Liver (tissue), 8 donors: ENCODE measurements at regions not wholly inside any gene's neighbourhood (a gene's known extent, or its start where the extent isn't known, plus 50 kb on each side); places are given as distances from the start of the nearest gene placed in this dataset.

Experiments
- DNase-seq: peaks from one replicate; pipeline ENCODE4 v3.0.0-alpha.2; 2017; ENCODE audit warnings: low spot score
- H3K27ac ChIP-seq, 2 donors: one replicate each; pipeline ENCODE4 v1.7.0; 2013; ENCODE audit warnings: inconsistent platforms in 2 of 2, low read length in 2 of 2, control low read depth in 1 of 2, low read depth in 1 of 2, mild to moderate bottlenecking in 1 of 2
- H3K27me3 ChIP-seq, 4 donors: one replicate each; pipeline versions ENCODE4 v1.6.1 to v1.7.0; 2013; ENCODE audit warnings: low read length in 3 of 4, inconsistent platforms in 1 of 4, mild to moderate bottlenecking in 1 of 4, moderate library complexity in 1 of 4; ENCODE audit not compliant: control insufficient read depth in 4 of 4, insufficient read depth in 4 of 4
- H3K36me3 ChIP-seq, 4 donors: one replicate each; pipeline versions ENCODE4 v1.6.1 to v1.7.0; 2013; ENCODE audit warnings: low read length in 3 of 4, mild to moderate bottlenecking in 3 of 4, low read depth in 1 of 4, moderate library complexity in 1 of 4; ENCODE audit not compliant: control insufficient read depth in 4 of 4, insufficient read depth in 3 of 4
- H3K4me1 ChIP-seq, 4 donors: one replicate each; pipeline versions ENCODE4 v1.6.1 to v1.7.0; 2013; ENCODE audit warnings: low read length in 3 of 4, mild to moderate bottlenecking in 3 of 4, moderate library complexity in 1 of 4; ENCODE audit not compliant: control insufficient read depth in 4 of 4, insufficient read depth in 4 of 4
- H3K4me3 ChIP-seq, 3 donors: one replicate each; pipeline versions ENCODE4 v1.6.1 to v1.7.0; 2013; ENCODE audit warnings: low read length in 3 of 3, control low read depth in 1 of 3, low read depth in 1 of 3, mild to moderate bottlenecking in 1 of 3
- H3K9ac ChIP-seq, 2 donors: one replicate each; pipeline ENCODE4 v1.7.0; 2013; ENCODE audit warnings: low read length in 2 of 2, mild to moderate bottlenecking in 2 of 2, moderate library complexity in 2 of 2, control low read depth in 1 of 2, low read depth in 1 of 2
- H3K9me3 ChIP-seq, 4 donors: one replicate each; pipeline versions ENCODE4 v1.6.1 to v1.7.0; 2013; ENCODE audit warnings: low read length in 3 of 4; ENCODE audit not compliant: control insufficient read depth in 4 of 4
- ATF3 ChIP-seq: IDR thresholded peaks from 2 replicates; pipeline ENCODE4 v1.6.1; 2016; ENCODE audit warnings: antibody characterized with exemption
- CTCF ChIP-seq: fragments of 150-350 bp; IDR thresholded peaks from 2 replicates; pipeline ENCODE4 v1.5.1; 2017; ENCODE audit warnings: improper control_type of control experiment, low read depth, low read length; ENCODE audit not compliant: missing input control
- EGR1 ChIP-seq, 2 donors: IDR thresholded peaks; 2 replicates each; pipeline ENCODE4 v1.6.1; 2016 to 2018; ENCODE audit warnings: antibody characterized with exemption in 2 of 2, low read depth in 2 of 2
- FOXA2 ChIP-seq: IDR thresholded peaks from 2 replicates; pipeline ENCODE4 v1.6.1; 2016; ENCODE audit warnings: antibody characterized with exemption
- GABPA ChIP-seq, 2 donors: IDR thresholded peaks in 1 of 2; conservative IDR thresholded peaks in 1 of 2; 2 replicates each; pipeline ENCODE4 v1.6.1; 2016; ENCODE audit warnings: antibody characterized with exemption in 2 of 2, mild to moderate bottlenecking in 1 of 2, moderate library complexity in 1 of 2
- HNF4A ChIP-seq, 2 donors: conservative IDR thresholded peaks; 2 replicates each; pipeline ENCODE4 v1.6.1; 2016; ENCODE audit warnings: antibody characterized with exemption in 2 of 2, mild to moderate bottlenecking in 2 of 2
- HNF4G ChIP-seq: IDR thresholded peaks from 2 replicates; pipeline ENCODE4 v1.6.1; 2016; ENCODE audit warnings: antibody characterized with exemption
- JUND ChIP-seq, 2 donors: IDR thresholded peaks; 2 replicates each; pipeline ENCODE4 v1.6.1; 2016; ENCODE audit warnings: antibody characterized with exemption in 2 of 2
- MAX ChIP-seq: IDR thresholded peaks from 2 replicates; pipeline ENCODE4 v1.6.1; 2016; ENCODE audit warnings: antibody characterized with exemption
- NR2F2 ChIP-seq: IDR thresholded peaks from 2 replicates; pipeline ENCODE4 v1.6.1; 2016; ENCODE audit warnings: antibody characterized with exemption
- RAD21 ChIP-seq, 2 donors: IDR thresholded peaks; 2 replicates each; pipeline ENCODE4 v1.6.1; 2016; ENCODE audit warnings: antibody characterized with exemption in 2 of 2, mild to moderate bottlenecking in 2 of 2
- REST ChIP-seq: IDR thresholded peaks from 2 replicates; pipeline ENCODE4 v1.6.1; 2016; ENCODE audit warnings: antibody characterized with exemption, mild to moderate bottlenecking
- SP1 ChIP-seq: IDR thresholded peaks from 2 replicates; pipeline ENCODE4 v1.6.1; 2018; ENCODE audit warnings: antibody characterized with exemption, mild to moderate bottlenecking
- TAF1 ChIP-seq: conservative IDR thresholded peaks from 2 replicates; pipeline ENCODE4 v1.6.1; 2016; ENCODE audit warnings: antibody characterized with exemption, mild to moderate bottlenecking
- YY1 ChIP-seq: IDR thresholded peaks from 2 replicates; pipeline ENCODE4 v1.6.1; 2016; ENCODE audit warnings: antibody characterized with exemption, mild to moderate bottlenecking
- ZBTB33 ChIP-seq: IDR thresholded peaks from 2 replicates; pipeline ENCODE4 v1.6.1; 2016; ENCODE audit warnings: antibody characterized with exemption
- WGBS: extraction: QIAGEN DNeasy Blood & Tissue Kit; methylation state at CpG from one replicate; pipeline ENCODE4 v1.1.7; 2013; 5-methylcytosine and 5-hydroxymethylcytosine counted together
- donor health status: healthy.
- donor health status: healthy.
- donor health status: healthy.
- donor health status: healthy.
- donor health status: healthy.

GRCh38 chr2:88842656-88843460 is 151.4 kb downstream of the RPIA start (continued):
- no peak for TF ChIP-seq FOXA2
- TF ChIP-seq YY1, result no peak
- no peak for TF ChIP-seq NR2F2
- TF ChIP-seq MAX, result no peak
- no peak for TF ChIP-seq HNF4A (conservative IDR thresholded peaks at IDR 0.05)
- no peak for TF ChIP-seq ZBTB33
- TF ChIP-seq JUND (IDR thresholded peaks at IDR 0.05), result no peak
- TF ChIP-seq EGR1 (IDR thresholded peaks at IDR 0.05; ENCODE audit: low read depth in 2 of 2), result no peak

GRCh38 chr2:88843651-88844050 is 152.2 kb downstream of the RPIA start:
- no peaks in the 10 kb centered on the region for H3K4me1 ChIP-seq
- no peak overlapping the region for H3K9ac ChIP-seq
- peaks cover 0 to 4% (median 0%) of the 10 kb centered on the region in 4 donors for H3K9me3 ChIP-seq
- H3K27me3 ChIP-seq, result peaks cover 0 to 9% (median 0%) of the 10 kb centered on the region in 4 donors
- H3K36me3 ChIP-seq, result no peaks in the 10 kb centered on the region
- H3K27ac ChIP-seq, result no peak overlapping the region
- WGBS, result 62% methylated on average over 2 of the region's 2 CpGs
- no peak for DNase-seq
- no peak overlapping the region for H3K4me3 ChIP-seq
- TF ChIP-seq NR2F2 (no peak), TAF1 (no peak), RAD21 (IDR thresholded peaks at IDR 0.05) (no peak), REST (no peak), YY1 (no peak), SP1 (no peak), ATF3 (no peak), HNF4G (no peak), EGR1 (IDR thresholded peaks at IDR 0.05; ENCODE audit: low read depth in 2 of 2) (no peak), CTCF (no peak), HNF4A (conservative IDR thresholded peaks at IDR 0.05) (no peak), ZBTB33 (no peak), MAX (no peak), GABPA (IDR thresholded peaks at IDR 0.05 in 1 of 2, conservative IDR thresholded peaks at IDR 0.05 in 1 of 2) (no peak)
